CD4-positive, CD25-positive, alpha-beta regulatory T cell (primary cell): ENCODE measurements at regions not wholly inside any gene's neighbourhood (a gene's known extent, or its start where the extent isn't known, plus 50 kb on each side); places are given as distances from the start of the nearest gene placed in this dataset.

ENCODE experiments used
- ATAC-seq, 2 donors: fragments of 150-1000 bp; cut with Tn5 transposase; one replicate each; pipeline ENCODE4 v1.10.0; 2021; ENCODE audit warnings: low read depth in 2 of 2, moderate number of reproducible peaks in 2 of 2, moderate library complexity in 1 of 2
- DNase-seq, 3 donors: peaks; one replicate each; pipeline versions ENCODE4 v3.0.0 to v3.0.0-alpha.2; 2012 to 2022; ENCODE audit warnings: mixed read lengths in 1 of 3
- H3K27ac ChIP-seq: one replicate; pipeline ENCODE4 v1.7.0; 2013; ENCODE audit warnings: mild to moderate bottlenecking, low read length; ENCODE audit not compliant: insufficient read depth, poor library complexity, severe bottlenecking
- H3K27me3 ChIP-seq: one replicate; pipeline ENCODE4 v1.7.0; 2013; ENCODE audit warnings: low read length; ENCODE audit not compliant: control insufficient read depth, insufficient read depth
- H3K36me3 ChIP-seq: one replicate; pipeline ENCODE4 v1.7.0; 2013; ENCODE audit warnings: mild to moderate bottlenecking, low read length, moderate library complexity; ENCODE audit not compliant: control insufficient read depth, insufficient read depth
- H3K4me1 ChIP-seq: 2 replicates; pipeline ENCODE4 v1.7.0; 2013; ENCODE audit warnings: mild to moderate bottlenecking, low read length; ENCODE audit not compliant: insufficient read depth, control insufficient read depth, poor library complexity, severe bottlenecking
- H3K4me3 ChIP-seq: one replicate; pipeline ENCODE4 v1.7.0; 2013; ENCODE audit warnings: low read depth, mild to moderate bottlenecking, low read length, moderate library complexity
- H3K9me3 ChIP-seq, 2 experiments: 1 replicate in 1 of 2; 2 replicates in 1 of 2; pipeline ENCODE4 v1.7.0; 2013; ENCODE audit warnings: low read length in 2 of 2, mild to moderate bottlenecking in 1 of 2, moderate library complexity in 1 of 2; ENCODE audit not compliant: control insufficient read depth in 2 of 2
- H3K27ac Mint-ChIP-seq, 3 donors: one replicate each; pipeline ENCODE4 v1.8.0; 2020 to 2022; ENCODE audit warnings: mild to moderate bottlenecking in 3 of 3, mixed read lengths in 3 of 3, moderate library complexity in 2 of 3
- H3K27me3 Mint-ChIP-seq: one replicate; pipeline ENCODE4 v1.8.0; 2022; ENCODE audit warnings: mild to moderate bottlenecking, mixed read lengths
- H3K36me3 Mint-ChIP-seq: one replicate; pipeline ENCODE4 v1.8.0; 2020; ENCODE audit warnings: mixed read lengths
- H3K4me1 Mint-ChIP-seq, 4 donors: one replicate each; pipeline ENCODE4 v1.8.0; 2020 to 2022; ENCODE audit warnings: mixed read lengths in 4 of 4, mild to moderate bottlenecking in 1 of 4
- H3K4me3 Mint-ChIP-seq, 4 donors: one replicate each; pipeline ENCODE4 v1.8.0; 2020 to 2022; ENCODE audit warnings: mild to moderate bottlenecking in 4 of 4, mixed read lengths in 4 of 4, moderate library complexity in 3 of 4
- H3K9me3 Mint-ChIP-seq, 7 donors: one replicate each; pipeline ENCODE4 v1.8.0; 2020 to 2022; ENCODE audit warnings: mixed read lengths in 7 of 7, mild to moderate bottlenecking in 3 of 7, moderate library complexity in 2 of 7

GRCh38 chr12:18207266-18207665 lies 54.1 kb upstream of the PIK3C2G start:
- Histone ChIP-seq H3K4me3 (no peak overlapping the region), H3K4me1 (no peaks in the 10 kb centered on the region), H3K36me3 (no peaks in the 10 kb centered on the region), H3K9me3 (no peaks in the 10 kb centered on the region), H3K27ac (no peak overlapping the region), H3K27me3 (no peaks in the 10 kb centered on the region)
- H3K27me3 Mint-ChIP-seq = no peaks in the 10 kb centered on the region
- no peaks in the 10 kb centered on the region for H3K36me3 Mint-ChIP-seq
- no peaks in the 10 kb centered on the region for H3K4me1 Mint-ChIP-seq
- ATAC-seq (no peak), DNase-seq (no peak)
- H3K9me3 Mint-ChIP-seq = peaks cover 0 to 4% (median 2%) of the 10 kb centered on the region in 7 donors
- H3K27ac Mint-ChIP-seq = no peak overlapping the region
- H3K4me3 Mint-ChIP-seq = no peak overlapping the region

GRCh38 chr12:18206198-18206597 lies 55.1 kb upstream of the PIK3C2G start:
- Histone ChIP-seq H3K27ac (no peak overlapping the region), H3K4me1 (no peaks in the 10 kb centered on the region), H3K9me3 (no peaks in the 10 kb centered on the region), H3K4me3 (no peak overlapping the region), H3K27me3 (no peaks in the 10 kb centered on the region), H3K36me3 (no peaks in the 10 kb centered on the region)
- H3K36me3 Mint-ChIP-seq = no peaks in the 10 kb centered on the region
- no peak for ATAC-seq
- H3K27ac Mint-ChIP-seq = no peak overlapping the region
- H3K27me3 Mint-ChIP-seq = no peaks in the 10 kb centered on the region
- no peak for DNase-seq
- H3K9me3 Mint-ChIP-seq = peaks cover 0 to 4% (median 1%) of the 10 kb centered on the region in 7 donors
- no peak overlapping the region for H3K4me3 Mint-ChIP-seq
- H3K4me1 Mint-ChIP-seq = no peaks in the 10 kb centered on the region

GRCh38 chr12:18204053-18204452 lies 57.3 kb upstream of the PIK3C2G start:
- DNase-seq = no peak
- Histone ChIP-seq H3K27ac (no peak overlapping the region), H3K4me3 (no peak overlapping the region), H3K36me3 (no peaks in the 10 kb centered on the region), H3K27me3 (no peaks in the 10 kb centered on the region), H3K4me1 (no peaks in the 10 kb centered on the region), H3K9me3 (no peaks in the 10 kb centered on the region)
- Mint-ChIP-seq H3K27ac (no peak overlapping the region), H3K27me3 (no peaks in the 10 kb centered on the region), H3K9me3 (peaks cover 0 to 3% (median 1%) of the 10 kb centered on the region in 7 donors), H3K4me3 (no peak overlapping the region), H3K4me1 (no peaks in the 10 kb centered on the region), H3K36me3 (no peaks in the 10 kb centered on the region)
- ATAC-seq = no peak

GRCh38 chr12:18192119-18192518 lies 69.2 kb upstream of the PIK3C2G start:
- Mint-ChIP-seq H3K4me1 (no peaks in the 10 kb centered on the region), H3K27me3 (no peaks in the 10 kb centered on the region), H3K27ac (no peak overlapping the region), H3K4me3 (no peak overlapping the region), H3K36me3 (no peaks in the 10 kb centered on the region), H3K9me3 (peaks cover 0 to 6% (median 1%) of the 10 kb centered on the region in 7 donors)
- Histone ChIP-seq H3K9me3 (no peaks in the 10 kb centered on the region), H3K36me3 (no peaks in the 10 kb centered on the region), H3K4me1 (no peaks in the 10 kb centered on the region), H3K4me3 (no peak overlapping the region), H3K27ac (no peak overlapping the region), H3K27me3 (no peaks in the 10 kb centered on the region)
- DNase-seq (no peak), ATAC-seq (no peak)

GRCh38 chr12:18183141-18183540 lies 78.2 kb upstream of the PIK3C2G start:
- Histone ChIP-seq H3K4me3 (no peak overlapping the region), H3K9me3 (no peaks in the 10 kb centered on the region), H3K4me1 (no peaks in the 10 kb centered on the region), H3K27me3 (no peaks in the 10 kb centered on the region), H3K27ac (no peak overlapping the region), H3K36me3 (no peaks in the 10 kb centered on the region)
- ATAC-seq (no peak), DNase-seq (no peak)
- Mint-ChIP-seq H3K36me3 (no peaks in the 10 kb centered on the region), H3K4me1 (no peaks in the 10 kb centered on the region), H3K4me3 (no peak overlapping the region), H3K9me3 (peaks cover 0 to 7% (median 2%) of the 10 kb centered on the region in 7 donors), H3K27ac (no peak overlapping the region), H3K27me3 (peaks cover 9% of the 10 kb centered on the region)

- no peak overlapping the region for H3K4me3 Mint-ChIP-seq
- H3K27ac Mint-ChIP-seq = no peak overlapping the region
- Histone ChIP-seq H3K27ac (no peak overlapping the region), H3K36me3 (no peaks in the 10 kb centered on the region), H3K4me1 (no peaks in the 10 kb centered on the region), H3K9me3 (peaks cover 0 to 17% of the 10 kb centered on the region in 2 experiments), H3K4me3 (no peak overlapping the region), H3K27me3 (no peaks in the 10 kb centered on the region)
- H3K36me3 Mint-ChIP-seq = no peaks in the 10 kb centered on the region
- H3K9me3 Mint-ChIP-seq = peaks cover 2 to 17% (median 7%) of the 10 kb centered on the region in 7 donors
- no peaks in the 10 kb centered on the region for H3K4me1 Mint-ChIP-seq
- no peak for DNase-seq
- no peak for ATAC-seq
- no peaks in the 10 kb centered on the region for H3K27me3 Mint-ChIP-seq
These were observed 81.6 kb upstream of the RERGL start for GRCh38 chr12:18171571-18171970.

- ATAC-seq (no peak), DNase-seq (no peak)
- Histone ChIP-seq H3K36me3 (no peaks in the 10 kb centered on the region), H3K4me3 (no peak overlapping the region), H3K4me1 (peaks cover 4% of the 10 kb centered on the region), H3K9me3 (peaks cover 0 to 15% of the 10 kb centered on the region in 2 experiments), H3K27ac (no peak overlapping the region), H3K27me3 (no peaks in the 10 kb centered on the region)
- H3K27ac Mint-ChIP-seq = no peak overlapping the region
- peaks cover 4 to 13% (median 9%) of the 10 kb centered on the region in 4 donors for H3K4me1 Mint-ChIP-seq
- H3K9me3 Mint-ChIP-seq = peaks cover 2 to 13% (median 7%) of the 10 kb centered on the region in 7 donors
- H3K36me3 Mint-ChIP-seq = no peaks in the 10 kb centered on the region
- no peak overlapping the region for H3K4me3 Mint-ChIP-seq
- H3K27me3 Mint-ChIP-seq = no peaks in the 10 kb centered on the region
These were observed 78.0 kb upstream of the RERGL start for GRCh38 chr12:18168016-18168415.

GRCh38 chr12:18165889-18166288 lies 75.9 kb upstream of the RERGL start:
- no peaks in the 10 kb centered on the region for H3K36me3 Mint-ChIP-seq
- Histone ChIP-seq H3K9me3 (no peaks in the 10 kb centered on the region), H3K4me3 (peak overlapping the region; percentile 87), H3K4me1 (peaks cover 4% of the 10 kb centered on the region), H3K27me3 (no peaks in the 10 kb centered on the region), H3K27ac (peak overlapping the region; percentile 18), H3K36me3 (no peaks in the 10 kb centered on the region)
- H3K27ac Mint-ChIP-seq = peak overlapping the region; percentile 7 to 85 (median 82)
- no peak for ATAC-seq
- H3K27me3 Mint-ChIP-seq = no peaks in the 10 kb centered on the region
- H3K4me1 Mint-ChIP-seq = peaks cover 4 to 13% (median 9%) of the 10 kb centered on the region in 4 donors
- peak overlapping the region; percentile 71 to 80 (median 76) for H3K4me3 Mint-ChIP-seq
- peaks cover 0 to 4% (median 0%) of the 10 kb centered on the region in 7 donors for H3K9me3 Mint-ChIP-seq
- no peak for DNase-seq
